DND-41 (cell line): ENCODE measurements at regions not wholly inside any gene's neighbourhood (a gene's known extent, or its start where the extent isn't known, plus 50 kb on each side); places are given as distances from the start of the nearest gene placed in this dataset.

Source experiments
- CTCF ChIP-seq: IDR thresholded peaks from 2 replicates; pipeline ENCODE4 v1.5.1; 2012; ENCODE audit warnings: borderline replicate concordance, low read length, moderate library complexity, mild to moderate bottlenecking; ENCODE audit not compliant: poor library complexity, severe bottlenecking; ENCODE audit errors: extremely low read depth
- EZH2 ChIP-seq: IDR thresholded peaks from 3 replicates; pipeline ENCODE4 v1.6.1; 2012; ENCODE audit warnings: borderline replicate concordance, low read depth, mild to moderate bottlenecking, moderate library complexity, low read length, inconsistent platforms; ENCODE audit not compliant: severe bottlenecking

GRCh38 chr2:155357172-155357571 is 658.7 kb downstream of the KCNJ3 start:
- no peak for TF ChIP-seq CTCF
- no peak for TF ChIP-seq EZH2
